HG03432 (cell line): ENCODE measurements at regions not wholly inside any gene's neighbourhood (a gene's known extent, or its start where the extent isn't known, plus 50 kb on each side); places are given as distances from the start of the nearest gene placed in this dataset.

ENCODE experiments used
- ATAC-seq: cut with Tn5 transposase; IDR thresholded peaks from one replicate; pipeline ENCODE4 v1.9.1; 2021; ENCODE audit warnings: mild to moderate bottlenecking, moderate library complexity; ENCODE audit not compliant: unreplicated experiment

DNA sequence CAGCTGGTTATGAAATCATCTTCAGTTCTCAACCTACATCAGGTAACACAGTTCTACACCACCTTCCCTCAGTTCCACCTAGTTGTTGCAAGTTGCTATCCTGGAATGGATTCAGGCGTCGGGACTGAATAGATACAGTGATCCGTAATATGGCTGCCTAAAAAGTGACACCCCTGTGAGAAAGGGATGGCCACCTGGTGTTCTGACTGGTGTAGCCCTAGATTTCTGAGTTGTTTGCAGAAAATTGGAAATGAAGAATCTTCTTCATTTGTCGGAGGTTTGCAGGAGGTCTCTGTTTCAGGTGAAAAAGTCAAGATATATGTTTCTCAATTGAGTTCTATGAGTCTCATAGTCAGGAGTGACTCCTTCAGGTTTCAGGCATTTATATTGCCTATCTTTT lies 225.8 kb upstream of the ELAC2 start:
- ATAC-seq, result no peak

DNA sequence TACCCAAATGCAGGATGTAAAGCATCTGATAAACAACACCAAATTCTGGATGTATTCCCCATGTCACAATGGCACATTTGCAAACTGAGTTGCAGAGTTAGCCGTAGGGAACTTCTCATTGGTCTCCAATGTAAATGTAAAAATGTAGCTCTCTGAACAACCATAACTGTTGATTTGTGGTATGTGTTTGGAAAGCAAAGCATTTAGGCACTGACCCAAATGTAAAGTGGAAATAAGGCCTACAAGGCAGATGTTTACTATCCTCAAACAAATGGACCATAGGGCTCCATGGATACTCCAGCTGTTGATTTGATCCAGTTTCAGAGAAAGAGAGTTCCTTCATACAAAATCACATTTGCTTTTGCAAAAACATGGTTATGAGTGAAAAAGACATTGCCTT lies 223.0 kb upstream of the ELAC2 start:
- ATAC-seq, result no peak

DNA sequence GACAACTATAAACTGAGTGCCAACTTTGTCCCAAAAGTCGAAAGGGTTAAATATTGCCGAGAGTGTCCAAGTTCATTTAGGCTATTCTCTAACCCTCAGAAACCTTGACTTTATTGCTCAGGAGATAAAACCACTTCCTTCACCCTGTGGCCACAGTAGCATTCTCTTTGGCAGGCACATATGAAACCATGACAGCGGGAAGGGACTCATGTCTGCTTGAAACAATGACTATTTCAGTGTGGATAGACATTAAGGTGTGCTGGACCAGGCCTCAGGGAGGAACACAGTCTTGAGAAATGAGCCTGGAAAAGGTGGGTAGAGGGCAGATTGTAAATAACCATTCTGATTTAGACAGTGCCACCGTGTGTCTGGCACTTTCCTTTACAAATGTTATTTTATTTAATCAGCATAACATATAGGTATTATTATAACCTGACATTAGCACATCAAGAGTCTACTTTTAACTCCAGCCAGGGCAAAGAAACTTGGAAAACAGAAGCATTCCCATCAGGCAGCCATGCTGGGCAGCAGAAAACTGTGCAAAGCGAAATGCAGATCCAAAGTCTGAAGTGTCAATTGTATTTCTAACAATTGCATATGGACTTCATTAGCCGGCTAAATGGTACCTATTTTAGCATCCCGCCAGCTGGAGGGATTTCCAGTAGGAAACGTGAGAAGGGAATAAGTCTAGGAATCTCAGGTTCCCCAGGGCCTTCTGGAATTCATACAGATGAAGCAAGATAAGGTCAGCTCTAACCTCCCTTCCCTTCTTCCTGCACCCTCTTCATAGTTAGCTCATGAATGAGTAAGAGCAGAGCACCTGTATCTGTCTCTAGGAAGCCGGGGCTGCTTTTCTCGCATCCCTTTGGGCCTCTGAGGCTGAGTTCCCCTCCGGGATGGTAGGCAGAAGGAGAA lies 212.8 kb upstream of the ELAC2 start:
- no peak for ATAC-seq

DNA sequence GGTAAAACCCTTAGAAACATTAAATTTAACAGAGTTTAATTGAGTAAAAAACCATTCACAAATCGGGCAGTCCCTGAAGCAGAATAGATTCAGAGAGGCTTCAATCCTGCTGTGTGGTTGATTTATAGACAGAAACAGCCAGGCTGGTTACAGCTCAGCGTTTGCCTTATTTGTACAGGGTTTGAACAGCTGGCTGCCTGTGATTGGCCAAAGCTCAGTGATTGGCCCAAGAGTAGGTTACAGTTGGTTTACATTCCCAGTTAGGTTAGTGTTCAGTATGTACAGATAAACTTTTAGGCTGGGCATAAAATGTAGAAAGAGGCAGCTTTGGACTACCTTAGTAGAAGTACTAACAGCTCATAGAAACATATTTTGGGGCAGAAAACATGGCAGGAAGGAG lies 210.4 kb upstream of the ELAC2 start:
- ATAC-seq, result no peak

DNA sequence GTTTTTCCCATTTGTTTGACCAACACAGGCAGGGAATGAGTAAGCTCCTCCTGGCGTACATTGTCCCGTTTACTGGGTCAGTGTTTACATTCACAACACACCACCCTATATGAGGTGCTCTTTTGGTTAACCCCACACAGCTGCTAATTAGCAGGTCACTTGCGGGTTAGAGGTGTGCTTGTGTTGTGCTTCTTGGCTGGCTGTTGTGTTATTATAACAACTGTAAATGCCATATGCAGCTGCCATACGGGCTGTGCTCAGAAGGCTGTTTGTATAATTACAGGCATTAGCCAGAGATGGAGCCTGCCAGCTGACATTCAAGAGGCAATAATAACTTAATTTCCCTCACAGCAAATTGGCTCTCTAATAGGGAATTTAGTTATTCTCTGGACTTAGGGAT lies 205.1 kb upstream of the ELAC2 start:
- ATAC-seq, result no peak

DNA sequence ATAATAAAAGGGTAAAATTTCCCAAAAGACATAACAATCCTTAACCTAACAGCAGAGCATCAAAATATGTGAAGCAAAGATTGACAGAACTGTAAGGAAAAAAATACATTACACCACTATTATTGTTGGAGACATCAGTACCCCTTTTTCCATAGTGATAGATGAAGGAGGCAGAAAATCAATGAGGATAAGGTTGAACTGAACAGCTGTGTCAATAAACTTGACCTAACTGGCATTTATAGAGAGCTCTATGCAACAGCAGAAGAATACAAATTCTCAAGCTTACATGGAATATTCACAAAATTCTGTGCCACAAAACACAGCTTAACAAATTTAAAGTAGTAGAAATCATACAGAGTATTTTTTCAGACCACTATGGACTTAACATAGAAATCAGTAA lies 195.0 kb upstream of the ELAC2 start:
- no peak for ATAC-seq

DNA sequence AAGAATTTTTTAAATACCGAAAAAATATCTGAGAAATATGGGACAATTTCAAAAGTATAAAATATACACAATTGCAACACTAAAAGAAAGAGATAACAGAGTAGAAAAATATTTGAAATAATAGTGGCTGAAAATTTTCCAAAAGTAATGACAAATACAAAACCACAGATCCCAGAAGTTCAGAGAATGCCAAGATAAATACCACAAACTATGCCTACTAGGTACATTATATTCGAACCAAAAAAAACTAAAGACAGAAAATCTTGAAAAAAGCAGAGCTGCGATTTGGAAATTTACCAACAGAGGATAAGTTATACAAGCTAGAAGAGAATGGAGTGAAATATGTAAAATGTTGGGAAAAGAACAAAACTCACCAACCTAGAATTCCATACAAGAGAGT lies 191.3 kb upstream of the ELAC2 start:
- ATAC-seq, result no peak

DNA sequence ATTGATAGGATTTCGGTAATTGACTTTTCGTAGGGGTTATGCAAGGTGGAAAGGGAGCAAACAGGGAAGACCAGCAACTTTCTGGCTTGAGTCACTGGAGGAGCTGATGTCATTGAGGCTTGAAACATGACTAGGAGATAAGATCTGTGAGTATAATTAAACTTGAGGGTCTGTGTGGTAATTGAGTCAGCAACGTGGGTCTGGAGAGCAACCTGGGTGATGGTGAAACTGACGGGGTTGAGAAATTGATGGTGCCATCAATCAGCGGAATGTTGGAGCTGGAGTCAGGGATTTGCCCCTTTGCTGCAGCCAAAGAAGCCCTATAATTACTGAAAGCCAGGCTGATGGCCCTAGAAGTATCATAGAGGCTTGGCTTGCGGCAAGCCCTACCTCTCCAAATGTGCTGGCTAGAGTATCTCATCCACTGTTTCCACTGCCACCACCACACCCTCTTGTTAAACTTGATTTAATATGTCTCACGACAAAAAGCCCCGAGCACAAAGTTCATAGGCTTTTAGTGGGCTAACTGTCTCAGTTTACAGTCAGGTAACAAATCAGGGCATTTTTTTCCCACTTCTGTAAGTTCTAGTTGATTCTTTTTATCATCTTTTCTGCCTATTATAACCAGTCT lies 186.9 kb upstream of the ELAC2 start:
- no peak for ATAC-seq

DNA sequence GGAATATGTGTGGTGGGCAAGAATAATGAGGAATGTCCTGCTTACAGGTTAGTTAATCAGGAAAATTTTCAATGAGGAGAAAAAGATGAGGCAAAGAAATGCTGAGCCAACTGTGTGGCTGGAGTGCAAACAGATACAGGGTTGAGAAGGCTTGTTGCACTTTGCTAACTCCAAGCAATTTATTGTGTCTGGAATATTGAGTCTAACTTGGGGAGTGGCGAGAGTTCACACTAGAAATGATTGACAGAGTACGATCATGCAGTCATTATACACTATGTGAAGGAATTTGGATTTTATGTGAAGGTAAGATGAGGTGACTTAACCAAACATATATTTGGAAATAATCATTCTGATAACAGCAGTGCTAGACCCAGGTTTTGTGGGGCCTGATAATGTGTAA lies 185.0 kb upstream of the ELAC2 start:
- ATAC-seq, result no peak

DNA sequence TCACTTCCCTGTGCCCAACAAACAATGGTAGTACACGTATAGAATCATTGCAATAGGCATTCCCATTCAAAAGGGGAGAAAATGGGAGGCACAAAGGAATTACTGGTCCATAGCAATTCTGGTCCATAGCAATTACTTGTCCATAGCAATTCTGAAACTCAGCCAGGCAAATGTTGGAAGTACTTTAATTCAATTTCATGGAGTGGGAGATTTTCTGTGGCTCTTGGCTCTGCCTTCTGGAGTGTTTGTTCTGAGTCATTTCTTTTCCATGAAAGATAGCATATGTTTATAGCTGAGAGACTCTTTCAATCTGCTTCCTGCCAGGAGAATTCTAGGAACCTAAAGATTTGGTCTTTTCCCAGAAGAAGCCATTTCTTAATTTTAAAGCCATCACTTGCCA lies 182.8 kb upstream of the ELAC2 start:
- no peak for ATAC-seq

DNA sequence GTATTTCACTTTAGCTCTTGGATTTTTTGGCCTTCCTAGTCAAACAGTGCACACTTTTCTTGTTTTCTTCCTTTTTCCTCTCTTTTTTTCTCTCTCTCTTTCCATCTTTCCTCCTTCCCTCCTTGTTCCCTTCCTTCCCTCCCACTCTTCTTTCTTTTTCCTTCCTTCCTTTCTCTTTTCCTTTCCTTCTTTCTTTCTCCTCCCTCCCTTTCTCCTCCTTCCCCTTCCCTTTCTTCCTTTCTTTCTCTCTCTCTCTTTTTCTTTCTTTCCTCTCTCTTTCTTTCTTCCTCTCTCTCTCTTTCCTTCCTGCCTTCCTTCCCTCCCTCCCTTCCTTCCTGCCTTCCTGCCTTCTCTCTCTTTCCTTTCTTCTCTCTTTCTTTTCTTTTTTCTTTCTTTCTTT lies 181.6 kb upstream of the ELAC2 start:
- ATAC-seq, result no peak

DNA sequence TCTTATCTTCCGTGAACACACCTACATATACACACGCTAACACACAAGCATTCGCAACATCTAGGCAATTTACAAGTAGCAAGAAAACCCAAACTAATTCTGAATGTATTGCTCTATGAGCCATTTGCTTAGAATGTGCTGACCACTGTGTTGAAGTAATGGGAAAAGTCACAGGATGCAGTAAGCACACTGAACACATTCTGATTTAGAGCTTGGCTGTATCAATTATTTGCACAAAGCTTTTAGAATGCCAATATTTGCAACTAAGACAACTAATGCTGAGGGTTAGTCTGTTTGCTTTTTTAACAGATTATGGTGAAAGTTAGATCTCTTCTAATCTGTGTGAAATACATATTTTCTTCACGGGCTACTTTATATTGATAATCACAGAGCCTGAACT lies 179.8 kb upstream of the ELAC2 start:
- ATAC-seq, result no peak

DNA sequence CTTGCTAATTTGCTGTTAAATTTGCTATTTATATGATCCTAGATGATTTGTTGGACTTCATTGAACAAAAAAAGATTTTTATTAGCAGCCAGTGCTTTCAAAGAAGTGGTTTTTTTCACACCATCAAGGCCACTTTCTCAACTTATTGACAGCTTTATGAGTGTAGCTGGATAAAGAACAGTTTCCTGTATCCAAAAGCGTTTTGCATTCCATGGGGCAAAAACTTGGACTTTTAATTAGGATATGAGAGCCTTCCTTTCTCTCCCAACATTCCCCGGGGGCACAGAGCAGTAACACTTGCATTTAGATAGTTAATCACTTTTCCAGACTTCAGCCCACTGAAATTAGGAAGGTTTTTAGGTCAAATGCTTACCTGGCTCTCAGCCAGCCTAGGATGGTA lies 177.1 kb upstream of the ELAC2 start:
- no peak for ATAC-seq

DNA sequence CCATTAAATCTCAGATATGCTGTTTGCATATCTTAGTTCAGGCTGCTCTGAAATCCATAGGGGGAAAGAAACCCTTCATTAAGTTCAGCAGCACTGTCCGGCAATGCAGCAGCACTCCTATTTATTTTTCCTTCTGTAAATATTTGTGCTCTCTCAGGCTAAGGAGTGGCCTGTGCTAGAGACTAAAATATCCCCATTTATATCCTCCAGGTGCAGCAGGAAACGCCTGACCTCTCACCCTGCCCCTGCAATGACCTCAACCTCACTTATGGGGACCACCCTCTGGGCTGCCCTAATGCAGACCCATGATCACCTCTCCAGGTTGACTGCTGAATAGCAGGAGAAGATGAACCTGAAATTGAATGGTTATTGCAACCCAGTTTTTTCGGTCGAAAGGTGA lies 165.0 kb upstream of the ELAC2 start:
- ATAC-seq, result no peak

DNA sequence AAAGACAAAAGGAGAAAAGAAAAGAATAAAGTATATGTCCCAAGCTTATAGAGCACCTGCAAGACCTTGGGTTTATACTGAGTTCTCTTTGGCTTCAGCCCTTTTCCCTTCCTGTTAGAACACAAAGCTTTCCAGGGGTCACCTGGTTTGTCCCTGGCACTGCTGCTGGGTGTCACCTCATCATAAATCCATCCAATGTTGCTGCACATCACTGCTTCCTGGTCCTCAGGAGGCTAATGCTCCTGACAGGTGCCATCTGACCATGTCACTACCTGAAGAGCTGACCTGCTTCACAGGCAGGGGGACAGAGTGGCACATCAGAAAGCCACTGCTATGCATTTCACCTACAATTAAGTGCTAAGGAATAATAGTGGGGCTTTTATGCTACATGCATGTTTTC lies 164.6 kb upstream of the ELAC2 start:
- ATAC-seq, result no peak

DNA sequence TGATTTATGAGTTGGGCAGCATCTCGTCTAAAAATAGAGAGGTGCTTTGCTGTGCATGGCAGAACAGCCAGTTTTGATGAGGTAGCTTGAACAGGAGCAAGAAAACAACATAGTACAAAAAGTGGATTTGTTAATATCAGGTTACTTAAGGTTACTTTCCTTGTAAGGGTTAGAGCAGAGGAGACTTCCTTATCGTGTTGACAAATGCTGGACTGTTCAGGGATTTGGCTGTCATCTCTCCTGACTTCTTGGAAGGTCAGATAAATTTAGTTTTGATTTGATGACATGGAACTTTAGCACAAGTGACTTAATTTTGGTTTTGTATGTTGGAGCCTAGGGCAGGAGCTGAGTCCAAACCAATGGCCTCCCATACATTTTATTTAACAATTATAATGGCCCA lies 163.9 kb upstream of the ELAC2 start:
- ATAC-seq, result no peak

DNA sequence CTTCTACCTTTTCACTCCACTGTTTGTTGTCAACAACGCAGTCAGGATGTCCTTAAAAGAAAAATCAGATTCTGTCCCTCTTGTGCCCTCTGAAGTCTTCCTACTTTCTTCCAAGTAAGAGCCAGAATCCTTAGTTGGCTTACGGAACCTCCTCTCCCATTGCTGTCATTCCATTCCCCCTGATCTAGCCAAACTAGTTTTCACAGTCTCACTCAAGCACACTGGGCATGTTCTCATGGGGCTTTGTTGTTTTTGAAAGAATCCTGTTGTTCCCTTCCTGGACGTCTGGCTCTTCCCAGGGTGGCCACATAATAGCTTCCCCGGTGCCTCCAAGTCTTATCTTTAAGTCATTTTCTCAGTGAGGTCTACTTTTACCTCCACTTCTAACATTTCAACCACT lies 158.6 kb upstream of the ELAC2 start:
- ATAC-seq, result no peak

DNA sequence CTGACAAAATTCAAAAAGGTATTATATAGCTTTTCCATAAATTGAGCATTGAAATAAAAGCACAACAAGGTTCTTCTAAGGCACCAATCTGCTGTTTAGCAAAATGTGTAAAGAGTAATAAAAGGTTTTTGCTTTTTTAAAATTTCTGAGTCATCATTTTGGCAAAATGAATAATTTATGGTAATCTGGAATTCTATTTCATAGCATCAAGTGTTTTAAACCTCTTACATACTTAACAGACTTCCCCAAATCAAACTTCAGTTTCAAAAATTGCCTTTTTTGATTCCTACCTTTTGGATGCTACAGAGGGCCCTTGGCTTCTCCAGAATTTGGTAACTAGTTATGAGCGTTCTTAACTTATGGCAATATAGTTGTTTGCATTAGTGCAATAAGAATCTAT lies 154.0 kb upstream of the ELAC2 start:
- no peak for ATAC-seq

DNA sequence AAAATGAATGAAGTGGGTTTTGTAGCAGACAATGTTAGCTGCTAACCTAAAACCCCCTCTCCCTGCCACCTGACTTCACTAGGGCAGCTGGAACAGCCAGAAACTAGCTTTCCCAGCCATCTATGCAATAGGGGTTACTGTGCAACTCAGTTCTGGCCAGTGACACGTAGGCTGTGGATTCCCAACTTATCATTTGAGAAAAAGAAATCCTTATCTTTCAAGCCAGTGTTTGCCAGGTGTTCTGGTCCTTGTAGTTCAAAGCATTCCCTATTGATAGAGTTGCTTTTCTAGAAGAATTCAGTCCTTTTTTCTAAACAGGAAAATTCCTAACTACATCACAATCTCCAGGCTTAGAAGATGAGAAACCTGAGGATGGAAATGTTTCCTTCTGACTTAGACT lies 144.5 kb upstream of the ELAC2 start:
- no peak for ATAC-seq

DNA sequence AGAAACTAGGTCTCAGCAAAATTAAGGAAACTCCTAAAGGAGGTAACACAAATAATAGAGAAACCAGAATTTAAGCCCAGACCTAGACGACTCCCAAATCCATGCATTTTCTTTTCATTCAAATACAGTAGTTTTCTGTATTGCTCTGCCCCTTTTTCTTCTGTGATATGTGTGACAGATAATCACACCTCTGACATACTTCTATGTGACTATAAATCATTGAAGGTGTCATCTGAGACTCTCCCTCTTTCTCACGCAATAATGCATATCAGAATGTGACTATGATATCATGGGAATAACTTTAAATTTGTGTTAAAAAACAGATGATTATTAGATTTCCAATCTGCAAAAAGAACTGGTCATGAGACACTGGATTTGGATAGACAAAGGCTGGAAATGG lies 143.0 kb upstream of the ELAC2 start:
- ATAC-seq, result no peak

DNA sequence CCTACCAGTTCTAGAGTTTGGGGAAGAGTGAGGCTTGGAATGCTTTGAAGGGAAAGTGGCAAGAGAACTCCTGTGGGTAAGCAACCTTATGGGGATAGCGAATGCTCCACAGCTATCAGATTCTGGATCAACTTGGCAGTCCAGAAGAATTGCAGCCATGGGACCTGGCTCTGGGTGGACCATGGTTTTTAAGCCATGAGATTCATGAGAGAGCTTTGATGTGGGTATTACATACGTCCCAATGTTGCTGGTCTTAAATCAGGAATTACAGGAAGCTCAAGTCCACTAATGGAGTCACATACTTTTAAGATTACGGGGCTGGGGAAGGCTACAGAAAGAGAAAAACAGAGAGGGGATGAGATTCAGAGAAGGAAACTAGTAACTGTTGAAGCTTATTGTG lies 142.5 kb upstream of the ELAC2 start:
- ATAC-seq, result no peak

DNA sequence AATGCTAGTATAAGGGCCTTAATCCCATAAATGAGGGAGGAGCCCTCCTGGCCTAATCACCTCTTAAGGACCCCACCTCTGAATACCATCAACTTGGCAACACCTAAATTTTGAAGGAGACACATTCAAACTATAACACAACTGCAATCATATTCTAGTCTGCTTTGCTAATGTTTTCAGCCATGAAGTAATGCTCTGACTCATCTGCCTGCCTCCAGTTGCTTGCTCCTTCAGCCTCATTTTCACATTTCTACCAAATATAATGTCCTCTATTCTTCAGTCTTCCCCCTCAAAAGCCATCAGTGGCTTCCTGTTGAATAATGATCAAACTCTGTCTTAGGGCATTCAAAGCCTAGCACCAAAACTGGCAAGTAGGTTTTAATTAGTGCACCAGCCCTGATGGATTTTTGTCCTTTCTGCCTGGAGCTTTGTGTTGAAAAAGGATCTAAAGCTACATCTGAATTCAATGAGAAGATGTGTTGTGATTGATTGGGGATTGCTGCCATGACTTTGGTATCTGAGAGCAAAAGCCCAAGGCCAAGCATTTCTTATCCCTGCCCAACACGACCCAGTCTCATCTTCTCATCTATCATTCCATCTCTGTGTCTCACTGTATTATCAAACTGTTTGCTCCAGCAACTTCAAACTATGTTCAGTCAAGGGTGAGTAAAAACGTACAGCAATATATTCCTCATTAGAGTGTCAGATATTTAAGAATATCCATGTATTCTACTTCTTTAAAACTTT lies 140.8 kb upstream of the ELAC2 start:
- no peak for ATAC-seq
